ENCODE measurements at regions not wholly inside any gene's neighbourhood (a gene's known extent, or its start where the extent isn't known, plus 50 kb on each side); places are given as distances from the start of the nearest gene placed in this dataset.

- Histone ChIP-seq H3K4me1 (no peaks in the 10 kb centered on the region), H3K36me3 (no peaks in the 10 kb centered on the region), H3K4me3 (no peak overlapping the region), H3K27me3 (no peaks in the 10 kb centered on the region), H3K9me3 (no peaks in the 10 kb centered on the region), H3K27ac (no peak overlapping the region)
- intact Hi-C loops (cut with DNase I) = no loop called here
- TF ChIP-seq, protein P1, sequence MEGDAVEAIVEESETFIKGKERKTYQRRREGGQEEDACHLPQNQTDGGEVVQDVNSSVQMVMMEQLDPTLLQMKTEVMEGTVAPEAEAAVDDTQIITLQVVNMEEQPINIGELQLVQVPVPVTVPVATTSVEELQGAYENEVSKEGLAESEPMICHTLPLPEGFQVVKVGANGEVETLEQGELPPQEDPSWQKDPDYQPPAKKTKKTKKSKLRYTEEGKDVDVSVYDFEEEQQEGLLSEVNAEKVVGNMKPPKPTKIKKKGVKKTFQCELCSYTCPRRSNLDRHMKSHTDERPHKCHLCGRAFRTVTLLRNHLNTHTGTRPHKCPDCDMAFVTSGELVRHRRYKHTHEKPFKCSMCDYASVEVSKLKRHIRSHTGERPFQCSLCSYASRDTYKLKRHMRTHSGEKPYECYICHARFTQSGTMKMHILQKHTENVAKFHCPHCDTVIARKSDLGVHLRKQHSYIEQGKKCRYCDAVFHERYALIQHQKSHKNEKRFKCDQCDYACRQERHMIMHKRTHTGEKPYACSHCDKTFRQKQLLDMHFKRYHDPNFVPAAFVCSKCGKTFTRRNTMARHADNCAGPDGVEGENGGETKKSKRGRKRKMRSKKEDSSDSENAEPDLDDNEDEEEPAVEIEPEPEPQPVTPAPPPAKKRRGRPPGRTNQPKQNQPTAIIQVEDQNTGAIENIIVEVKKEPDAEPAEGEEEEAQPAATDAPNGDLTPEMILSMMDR (IDR thresholded peaks at IDR 0.05) = no peak
- FAIRE-seq (no peak), ATAC-seq (no peak), DNase-seq (no peak)
- WGBS, 2 donors = 88 to 92% methylated on average over 2 of the region's 2 CpGs
These were observed 99.9 kb upstream of the MAP3K4 start for GRCh38 chr6:160891690-160892089.

DNA sequence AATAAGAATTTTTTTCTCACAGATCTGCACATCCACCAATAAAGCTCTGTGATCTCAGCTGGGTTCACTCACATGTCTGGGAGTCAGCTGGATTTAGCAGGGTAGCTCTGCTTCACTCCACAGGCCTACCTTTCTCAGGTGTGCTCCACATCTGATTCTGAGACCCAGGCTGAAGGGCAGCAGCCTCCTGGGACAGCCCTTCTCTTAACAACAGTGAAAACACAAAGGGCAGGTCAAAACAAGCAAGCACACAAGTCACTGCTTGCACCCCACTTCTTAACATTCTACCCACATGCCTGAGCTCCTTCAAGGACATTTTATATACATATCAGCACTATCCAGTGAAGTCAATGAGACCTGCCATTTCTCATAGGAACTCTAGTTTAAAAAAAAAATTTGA lies 96.0 kb upstream of the MAP3K4 start:
- no peak for ATAC-seq
- no peak for FAIRE-seq
- intact Hi-C loops (cut with DNase I) = no loop called here

GRCh38 chr6:160899671-160900430 lies 91.7 kb upstream of the MAP3K4 start:
- intact Hi-C loops (cut with DNase I) = no loop called here
- Histone ChIP-seq H3K27ac (no peak overlapping the region), H3K9me3 (no peaks in the 10 kb centered on the region), H3K4me1 (no peaks in the 10 kb centered on the region), H3K27me3 (no peaks in the 10 kb centered on the region), H3K36me3 (no peaks in the 10 kb centered on the region), H3K4me3 (no peak overlapping the region)
- DNase-seq (no peak), FAIRE-seq (no peak), ATAC-seq (no peak)
- 73 to 75% methylated on average over 6 of the region's 6 CpGs for WGBS, 2 donors
- TF ChIP-seq, protein P1 (IDR thresholded peaks at IDR 0.05) = no peak

More for the DNA sequence above, 96.0 kb upstream of the MAP3K4 start:
- Histone ChIP-seq H3K27ac (no peak overlapping the region), H3K9me3 (no peaks in the 10 kb centered on the region), H3K4me1 (no peaks in the 10 kb centered on the region), H3K4me3 (no peak overlapping the region), H3K36me3 (no peaks in the 10 kb centered on the region), H3K27me3 (no peaks in the 10 kb centered on the region)
- TF ChIP-seq, protein P1 (IDR thresholded peaks at IDR 0.05) = no peak
- DNase-seq = no peak

GRCh38 chr6:160911949-160912348 lies 79.6 kb upstream of the MAP3K4 start:
- no peak overlapping the region for H3K4me3 ChIP-seq
- ATAC-seq = no peak
- no peak for FAIRE-seq
- WGBS, 2 donors = 77 to 86% methylated on average over 5 of the region's 5 CpGs
- TF ChIP-seq, protein P1 (IDR thresholded peaks at IDR 0.05) = no peak
- no peak overlapping the region for H3K27ac ChIP-seq
- DNase-seq = no peak
- H3K9me3 ChIP-seq = no peaks in the 10 kb centered on the region
- no peaks in the 10 kb centered on the region for H3K27me3 ChIP-seq
- H3K36me3 ChIP-seq = no peaks in the 10 kb centered on the region
- no peaks in the 10 kb centered on the region for H3K4me1 ChIP-seq
- intact Hi-C loops (cut with DNase I) = no loop called here

DNA sequence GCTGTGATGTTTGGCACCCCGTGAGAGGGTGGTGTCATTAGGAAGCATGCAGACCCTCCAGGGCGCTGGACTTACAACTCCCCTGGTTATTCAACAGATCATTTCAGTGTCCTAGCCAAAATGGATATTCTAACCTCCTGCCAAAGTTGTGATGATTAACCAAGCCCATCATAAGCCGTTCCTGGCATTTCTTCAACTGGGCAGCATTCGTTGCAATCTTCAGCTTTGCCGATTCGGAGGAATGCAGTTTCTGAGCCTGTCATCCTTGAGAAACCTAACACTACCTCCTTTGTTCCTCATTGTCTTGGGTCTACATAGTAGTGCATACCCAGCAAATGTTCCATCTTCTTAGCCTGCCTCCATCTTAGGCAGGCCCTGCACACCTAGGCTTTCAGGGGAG lies 79.2 kb upstream of the MAP3K4 start:
- FAIRE-seq (no peak), ATAC-seq (no peak), DNase-seq (no peak)
- TF ChIP-seq, protein P1 (IDR thresholded peaks at IDR 0.05) = no peak
- Histone ChIP-seq H3K27me3 (no peaks in the 10 kb centered on the region), H3K4me1 (no peaks in the 10 kb centered on the region), H3K27ac (no peak overlapping the region), H3K36me3 (no peaks in the 10 kb centered on the region), H3K4me3 (no peak overlapping the region), H3K9me3 (no peaks in the 10 kb centered on the region)
- WGBS, 2 donors = 77 to 78% methylated on average over 6 of the region's 6 CpGs
- intact Hi-C loops (cut with DNase I) = no loop called here
